Large intestine (tissue), 3 donors: ENCODE measurements at regions not wholly inside any gene's neighbourhood (a gene's known extent, or its start where the extent isn't known, plus 50 kb on each side); places are given as distances from the start of the nearest gene placed in this dataset.
"Not testable (repeated sequence)": the region's sequence is repeated elsewhere in the genome, so short reads cannot be mapped to it uniquely, and the experiment has no call there.

Source experiments
- DNase-seq, 2 donors: peaks; one replicate each; pipeline versions ENCODE4 v3.0.0 to v3.0.0-alpha.2; 2013
- H3K27ac ChIP-seq: one replicate; pipeline ENCODE4 v1.5.1; 2013; ENCODE audit warnings: low read length
- H3K27me3 ChIP-seq: 2 replicates; pipeline ENCODE4 v1.6.1; 2013; ENCODE audit warnings: low read length; ENCODE audit not compliant: control insufficient read depth, insufficient read depth
- H3K36me3 ChIP-seq: 2 replicates; pipeline ENCODE4 v1.6.1; 2013; ENCODE audit warnings: low read length; ENCODE audit not compliant: control insufficient read depth, insufficient read depth
- H3K4me1 ChIP-seq: one replicate; pipeline ENCODE4 v1.6.1; 2013; ENCODE audit warnings: low read length; ENCODE audit not compliant: control insufficient read depth, insufficient read depth
- H3K4me3 ChIP-seq: one replicate; pipeline ENCODE4 v1.5.1; 2013; ENCODE audit warnings: low read length
- H3K9me3 ChIP-seq: one replicate; pipeline ENCODE4 v1.6.1; 2013; ENCODE audit warnings: mild to moderate bottlenecking, low read depth, low read length, moderate library complexity; ENCODE audit not compliant: control insufficient read depth
- WGBS: methylation state at CpG from one replicate; pipeline ENCODE4 v1.1.5; 2013; ENCODE audit warnings: low lambda C conversion rate; ENCODE audit not compliant: insufficient coverage; 5-methylcytosine and 5-hydroxymethylcytosine counted together

GRCh38 chr7:123264820-123265219 lies 65.1 kb upstream of the SLC13A1 start:
- not testable (repeated sequence) for H3K27me3 ChIP-seq, H3K27ac ChIP-seq, DNase-seq, H3K36me3 ChIP-seq, H3K4me1 ChIP-seq, H3K4me3 ChIP-seq, H3K9me3 ChIP-seq
- WGBS: no CpG with 5 or more reads among the region's 1 CpG

- no peak overlapping the region for H3K27ac ChIP-seq
- no peaks in the 10 kb centered on the region for H3K9me3 ChIP-seq
Observed at GRCh38 chr7:123260428-123260960, 60.7 kb upstream of the SLC13A1 start.

GRCh38 chr7:123259759-123260158 lies 60.0 kb upstream of the SLC13A1 start:
- Histone ChIP-seq H3K4me1 (no peaks in the 10 kb centered on the region), H3K4me3 (no peak overlapping the region), H3K36me3 (no peaks in the 10 kb centered on the region), H3K27me3 (no peaks in the 10 kb centered on the region), H3K9me3 (no peaks in the 10 kb centered on the region), H3K27ac (no peak overlapping the region)
- no CpG with 5 or more reads among the region's 2 CpGs for WGBS
- no peak for DNase-seq

More at GRCh38 chr7:123260428-123260960, 60.7 kb upstream of the SLC13A1 start:
- H3K27me3 ChIP-seq: no peaks in the 10 kb centered on the region
- no CpG with 5 or more reads among the region's 1 CpG for WGBS
- no peaks in the 10 kb centered on the region for H3K36me3 ChIP-seq
- peak; percentile 21 to 51 for DNase-seq
- no peaks in the 10 kb centered on the region for H3K4me1 ChIP-seq
- H3K4me3 ChIP-seq: no peak overlapping the region
